Fibroblast of skin of left biceps (primary cell): ENCODE measurements at regions not wholly inside any gene's neighbourhood (a gene's known extent, or its start where the extent isn't known, plus 50 kb on each side); places are given as distances from the start of the nearest gene placed in this dataset.
"Not testable (repeated sequence)": the region's sequence is repeated elsewhere in the genome, so short reads cannot be mapped to it uniquely, and the experiment has no call there.

Source experiments
- DNase-seq, 2 experiments: peaks; one replicate each; pipeline ENCODE4 v3.0.0-alpha.2; 2013; ENCODE audit warnings: low read depth in 2 of 2

GRCh38 chr4:3865986-3866812, 100.0 kb downstream of the ADRA2C start:
- DNase-seq, result no peak

GRCh38 chr4:3866813-3867129, 100.6 kb downstream of the ADRA2C start:
- DNase-seq, result no peak

GRCh38 chr4:3867403-3868100, 101.4 kb downstream of the ADRA2C start:
- no peak for DNase-seq

- DNase-seq, result no peak
Observed at GRCh38 chr4:3868211-3869173, 102.3 kb downstream of the ADRA2C start.

GRCh38 chr4:3869174-3869572, 103.0 kb downstream of the ADRA2C start:
- no peak for DNase-seq

GRCh38 chr4:3869661-3870566, 103.7 kb downstream of the ADRA2C start:
- no peak for DNase-seq

GRCh38 chr4:3870567-3870962, 104.4 kb downstream of the ADRA2C start:
- no peak for DNase-seq

- DNase-seq, result no peak
Observed at GRCh38 chr4:3871181-3871852, 105.1 kb downstream of the ADRA2C start.

- DNase-seq, result no peak
Observed at GRCh38 chr4:3871881-3872833, 106.0 kb downstream of the ADRA2C start.

- no peak for DNase-seq
Observed at GRCh38 chr4:3872834-3873313, 106.7 kb downstream of the ADRA2C start.

- no peak for DNase-seq
Observed at GRCh38 chr4:3873408-3874027, 107.3 kb downstream of the ADRA2C start.

GRCh38 chr4:3874028-3874415, 107.8 kb downstream of the ADRA2C start:
- no peak for DNase-seq

- no peak for DNase-seq
Observed at GRCh38 chr4:3874525-3875110, 108.4 kb downstream of the ADRA2C start.

- no peak for DNase-seq
Observed at GRCh38 chr4:3875466-3875865, 109.3 kb downstream of the ADRA2C start.

- not testable (repeated sequence) for DNase-seq
Observed at GRCh38 chr4:3876057-3876845, 110.1 kb downstream of the ADRA2C start.

- no peak for DNase-seq
Observed at GRCh38 chr4:3877236-3877635, 111.1 kb downstream of the ADRA2C start.

- no peak for DNase-seq
Observed at GRCh38 chr4:3877868-3878267, 111.7 kb downstream of the ADRA2C start.

- no peak for DNase-seq
Observed at GRCh38 chr4:3878678-3879077, 112.5 kb downstream of the ADRA2C start.
